Pancreas (tissue), 10 donors: ENCODE measurements at regions not wholly inside any gene's neighbourhood (a gene's known extent, or its start where the extent isn't known, plus 50 kb on each side); places are given as distances from the start of the nearest gene placed in this dataset.
A peak's percentile ranks its signal among the peaks of the same experiment; 100 is the strongest.

ENCODE experiments used
- ATAC-seq, 4 donors: fragments of 200-7000 bp; cut with Tn5 transposase; one replicate each; pipeline versions ENCODE4 v1.8.0 to v1.9.1; 2020; ENCODE audit warnings: mild to moderate bottlenecking in 4 of 4, moderate library complexity in 4 of 4
- DNase-seq, 6 donors: peaks; one replicate each; pipeline ENCODE4 v3.0.0-alpha.2; 2020
- FAIRE-seq: peaks from 2 replicates; lab custom pipeline; 2012; peaks lifted over from hg19 to GRCh38; lab: Jason Lieb, UNC
- H3K27ac ChIP-seq, 4 donors: fragments of 200-600 bp; sonication (generic); 1 replicate in 3 of 4; 2 replicates in 1 of 4; pipeline versions ENCODE4 v1.5.0 to v1.8.0; 2020
- H3K27me3 ChIP-seq, 4 donors: fragments of 200-600 bp; one replicate each; pipeline ENCODE4 v1.8.0; 2021
- H3K36me3 ChIP-seq, 3 donors: fragments of 200-600 bp; sonication (generic) in 1 of 3; one replicate each; pipeline versions ENCODE4 v1.5.0 to v1.8.0; 2020 to 2021
- H3K4me1 ChIP-seq, 3 donors: fragments of 200-600 bp; one replicate each; pipeline ENCODE4 v1.8.0; 2021
- H3K4me3 ChIP-seq, 4 donors: fragments of 200-600 bp; sonication (generic) in 2 of 4; one replicate each; pipeline versions ENCODE4 v1.5.0 to v1.8.0; 2020 to 2021
- H3K9me3 ChIP-seq, 4 donors: fragments of 200-600 bp; one replicate each; pipeline ENCODE4 v1.8.0; 2021
- CTCF ChIP-seq, 4 donors: fragments of 200-600 bp; sonication (generic) in 3 of 4; IDR thresholded peaks; one replicate each; pipeline versions ENCODE4 v1.5.0 to v1.8.0; 2021; ENCODE audit warnings: antibody characterized with exemption in 4 of 4
- WGBS, 2 donors: extraction: QIAGEN DNeasy Blood & Tissue Kit; methylation state at CpG; one replicate each; pipeline ENCODE4 v1.1.7; 2013; 5-methylcytosine and 5-hydroxymethylcytosine counted together
- intact Hi-C, 3 donors: fragments of 100-400 bp; cut with DNase I; formaldehyde crosslinking; loops; one replicate each; pipeline versions ENCODE4 v1.11.1 to v1.14.2; 2022
- donor health status: healthy with polysubstance abuse.
- donor health status: DM: no; HTN: no; CAD: no; lungs with moderate emphysema.
- donor health status: DM: no; HTN: no; CAD: no.
- donor health status: control.
- donor health status: control.
- donor health status: Bipolar disorder and iron deficiency.
- donor health status: DM: yes; HTN: yes; CAD: no.
- donor health status: DM: no; HTN: no; CAD: no.
- donor health status: DM: no; HTN: no; CAD: no.
- donor health status: DM: yes; HTN: yes; CAD: no.

- no peak for FAIRE-seq
- ATAC-seq, result no peak
- TF ChIP-seq CTCF (IDR thresholded peaks at IDR 0.05), result no peak
Measured at GRCh38 chr7:39883812-39884390, 66.2 kb upstream of the CDK13 start.

GRCh38 chr7:39888171-39888853 is 61.7 kb upstream of the CDK13 start:
- Histone ChIP-seq H3K9me3 (no peaks in the 10 kb centered on the region), H3K4me3 (no peak overlapping the region), H3K36me3 (no peaks in the 10 kb centered on the region), H3K27ac (no peak overlapping the region), H3K27me3 (no peaks in the 10 kb centered on the region), H3K4me1 (no peaks in the 10 kb centered on the region)
- 62 to 77% methylated on average over 3 of the region's 3 CpGs for WGBS, 2 donors
- intact Hi-C loops, result no loop called here
- TF ChIP-seq CTCF (IDR thresholded peaks at IDR 0.05), result no peak
- peak in 1 of 4 donors; percentile 31 for ATAC-seq
- FAIRE-seq, result no peak
- DNase-seq, result no peak

More at GRCh38 chr7:39883812-39884390, 66.2 kb upstream of the CDK13 start:
- no peaks in the 10 kb centered on the region for H3K27me3 ChIP-seq
- no peak for DNase-seq
- H3K9me3 ChIP-seq, result no peaks in the 10 kb centered on the region
- H3K36me3 ChIP-seq, result no peaks in the 10 kb centered on the region
- no peak overlapping the region for H3K27ac ChIP-seq
- no peak overlapping the region for H3K4me3 ChIP-seq
- WGBS, 2 donors, result 83 to 86% methylated on average over 4 of the region's 4 CpGs
- H3K4me1 ChIP-seq, result no peaks in the 10 kb centered on the region
- intact Hi-C loops, result no loop called here

GRCh38 chr7:39890411-39890810 is 59.6 kb upstream of the CDK13 start:
- H3K27ac ChIP-seq, result no peak overlapping the region
- H3K4me3 ChIP-seq, result no peak overlapping the region
- no peak for ATAC-seq
- intact Hi-C loops, result loop anchor here in 2 of 3 donors (10.0 kb wide), 1 partner anchor 164 kb away; no protein-coding TSS in a partner anchor
- DNase-seq, result no peak
- no peaks in the 10 kb centered on the region for H3K4me1 ChIP-seq
- no peak for TF ChIP-seq CTCF (IDR thresholded peaks at IDR 0.05)
- 58 to 79% methylated on average over 4 of the region's 4 CpGs for WGBS, 2 donors
- FAIRE-seq, result no peak
- H3K9me3 ChIP-seq, result no peaks in the 10 kb centered on the region
- no peaks in the 10 kb centered on the region for H3K36me3 ChIP-seq
- H3K27me3 ChIP-seq, result no peaks in the 10 kb centered on the region

DNA sequence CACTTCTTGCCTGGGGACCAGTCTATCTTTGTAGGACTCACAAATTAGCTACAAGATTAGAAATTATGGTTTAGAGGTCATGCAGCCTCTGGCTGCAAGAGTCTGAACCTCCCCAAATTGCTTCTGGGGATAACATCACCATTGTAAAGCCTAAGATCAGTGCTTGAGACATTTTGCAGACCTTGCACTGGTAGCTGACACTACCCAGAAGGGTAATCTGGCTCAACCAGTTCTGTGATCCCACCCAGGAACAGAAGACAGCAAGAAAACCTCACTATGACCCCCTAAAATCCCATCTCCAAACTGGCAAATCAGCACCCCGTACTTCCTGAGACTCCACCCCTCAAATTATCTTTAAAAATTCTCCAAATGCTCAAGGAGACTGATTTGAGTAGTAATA is 58.2 kb upstream of the CDK13 start:
- H3K4me3 ChIP-seq, result no peak overlapping the region
- intact Hi-C loops, result loop anchor here in 2 of 3 donors (10.0 kb wide), 1 partner anchor 163 kb away; no protein-coding TSS in a partner anchor
- no peak for ATAC-seq
- 10 to 15% methylated on average over 1 of the region's 1 CpG for WGBS, 2 donors
- FAIRE-seq, result no peak
- H3K27ac ChIP-seq, result no peak overlapping the region
- no peaks in the 10 kb centered on the region for H3K4me1 ChIP-seq
- DNase-seq, result no peak
- no peaks in the 10 kb centered on the region for H3K36me3 ChIP-seq
- no peaks in the 10 kb centered on the region for H3K9me3 ChIP-seq
- no peak for TF ChIP-seq CTCF (IDR thresholded peaks at IDR 0.05)
- no peaks in the 10 kb centered on the region for H3K27me3 ChIP-seq

GRCh38 chr7:39892361-39892760 is 57.7 kb upstream of the CDK13 start:
- no peak for TF ChIP-seq CTCF (IDR thresholded peaks at IDR 0.05)
- no peak for DNase-seq
- ATAC-seq, result peak in 1 of 4 donors; percentile 58
- Histone ChIP-seq H3K4me3 (no peak overlapping the region), H3K36me3 (no peaks in the 10 kb centered on the region), H3K27ac (no peak overlapping the region), H3K4me1 (no peaks in the 10 kb centered on the region), H3K9me3 (no peaks in the 10 kb centered on the region), H3K27me3 (no peaks in the 10 kb centered on the region)
- no peak for FAIRE-seq
- WGBS, 2 donors, result 33 to 42% methylated on average over 1 of the region's 1 CpG
- intact Hi-C loops, result loop anchor here in 2 of 3 donors (10.0 kb wide), 1 partner anchor 162 kb away; no protein-coding TSS in a partner anchor
